GM12864 (cell line): ENCODE measurements at regions not wholly inside any gene's neighbourhood (a gene's known extent, or its start where the extent isn't known, plus 50 kb on each side); places are given as distances from the start of the nearest gene placed in this dataset.

Experiments
- DNase-seq: peaks from one replicate; pipeline ENCODE4 v3.0.0-alpha.2; 2011; ENCODE audit warnings: low read depth
- H3K4me3 ChIP-seq: 2 replicates; pipeline ENCODE4 v1.5.1; 2011; ENCODE audit warnings: mild to moderate bottlenecking, low read depth, low read length, control low read depth
- TF ChIP-seq, protein P1 (sequence below): IDR thresholded peaks from 2 replicates; pipeline ENCODE4 v1.5.1; 2011; ENCODE audit warnings: low read depth, mild to moderate bottlenecking, moderate library complexity, low read length, control low read depth, inconsistent platforms; ENCODE audit errors: missing control alignments

GRCh38 chr2:226114436-226114835 lies 685.2 kb downstream of the IRS1 start:
- DNase-seq, result no peak
- no peak overlapping the region for H3K4me3 ChIP-seq
- TF ChIP-seq, protein P1, sequence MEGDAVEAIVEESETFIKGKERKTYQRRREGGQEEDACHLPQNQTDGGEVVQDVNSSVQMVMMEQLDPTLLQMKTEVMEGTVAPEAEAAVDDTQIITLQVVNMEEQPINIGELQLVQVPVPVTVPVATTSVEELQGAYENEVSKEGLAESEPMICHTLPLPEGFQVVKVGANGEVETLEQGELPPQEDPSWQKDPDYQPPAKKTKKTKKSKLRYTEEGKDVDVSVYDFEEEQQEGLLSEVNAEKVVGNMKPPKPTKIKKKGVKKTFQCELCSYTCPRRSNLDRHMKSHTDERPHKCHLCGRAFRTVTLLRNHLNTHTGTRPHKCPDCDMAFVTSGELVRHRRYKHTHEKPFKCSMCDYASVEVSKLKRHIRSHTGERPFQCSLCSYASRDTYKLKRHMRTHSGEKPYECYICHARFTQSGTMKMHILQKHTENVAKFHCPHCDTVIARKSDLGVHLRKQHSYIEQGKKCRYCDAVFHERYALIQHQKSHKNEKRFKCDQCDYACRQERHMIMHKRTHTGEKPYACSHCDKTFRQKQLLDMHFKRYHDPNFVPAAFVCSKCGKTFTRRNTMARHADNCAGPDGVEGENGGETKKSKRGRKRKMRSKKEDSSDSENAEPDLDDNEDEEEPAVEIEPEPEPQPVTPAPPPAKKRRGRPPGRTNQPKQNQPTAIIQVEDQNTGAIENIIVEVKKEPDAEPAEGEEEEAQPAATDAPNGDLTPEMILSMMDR, result no peak

DNA sequence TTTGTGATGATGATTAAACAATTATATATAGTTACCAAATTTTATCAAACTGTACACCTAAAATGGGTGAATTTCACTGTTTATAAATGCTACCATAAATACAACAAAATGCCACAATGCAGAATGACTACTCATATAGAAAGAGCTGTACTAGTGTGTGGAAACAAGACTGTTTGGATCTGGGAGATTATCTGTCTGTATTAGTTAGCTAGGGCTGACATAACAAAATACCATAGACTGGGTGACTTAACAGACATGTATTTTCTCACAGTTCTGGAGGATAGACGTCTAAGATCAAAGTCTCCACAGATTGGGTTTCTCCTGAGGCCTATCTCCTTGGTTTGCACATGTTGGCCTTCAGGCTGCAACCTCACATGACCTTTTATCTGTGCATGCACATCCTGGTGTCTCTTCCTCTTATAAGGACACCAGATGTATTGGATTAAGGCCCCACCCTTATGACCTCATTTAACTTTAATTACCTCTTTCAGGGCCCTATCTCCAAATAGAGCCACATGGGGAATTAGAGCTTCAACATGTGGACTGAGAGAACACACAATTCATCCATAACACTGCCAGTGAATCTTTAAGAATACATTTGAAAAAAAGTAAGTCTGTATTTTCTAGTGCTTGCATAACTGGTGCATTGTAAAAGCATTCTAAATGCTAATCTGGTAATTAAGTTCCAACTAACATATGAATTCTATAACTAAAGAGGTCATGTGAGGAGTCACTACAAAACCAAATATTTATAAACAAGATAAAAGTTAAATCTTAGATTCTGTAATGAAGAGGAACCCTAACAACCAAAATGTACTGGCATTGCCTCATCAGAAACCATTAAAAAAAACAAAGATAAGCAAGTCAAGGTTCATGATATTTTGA lies 699.6 kb downstream of the NYAP2 start:
- no peak for DNase-seq
- no peak overlapping the region for H3K4me3 ChIP-seq
- TF ChIP-seq, protein P1, result no peak

GRCh38 chr2:226095058-226095457 lies 695.5 kb downstream of the NYAP2 start:
- H3K4me3 ChIP-seq, result no peak overlapping the region
- no peak for DNase-seq
- TF ChIP-seq, protein P1, result no peak

DNA sequence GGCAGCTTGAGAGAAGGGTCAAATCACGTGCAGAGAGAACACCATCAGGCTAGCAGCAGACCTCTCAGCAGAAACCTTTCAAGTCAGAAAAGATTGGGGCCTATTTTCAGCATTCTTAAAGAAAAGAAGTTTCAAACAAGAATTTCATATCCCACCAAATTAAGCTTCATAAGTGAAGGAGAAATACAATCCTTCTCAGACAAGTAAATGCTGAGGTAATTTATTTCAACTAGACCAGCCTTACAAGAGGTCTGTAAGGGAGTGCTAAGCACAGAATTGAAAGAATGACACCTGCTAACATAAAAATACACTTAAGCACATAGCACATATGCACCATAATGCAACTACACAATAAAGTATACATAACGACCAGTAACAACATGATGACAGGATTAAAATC lies 693.9 kb downstream of the NYAP2 start:
- TF ChIP-seq, protein P1, result no peak
- H3K4me3 ChIP-seq, result no peak overlapping the region
- DNase-seq, result no peak

GRCh38 chr2:226088366-226088674 lies 688.8 kb downstream of the NYAP2 start:
- TF ChIP-seq, protein P1, result no peak
- DNase-seq, result no peak
- H3K4me3 ChIP-seq, result no peak overlapping the region

DNA sequence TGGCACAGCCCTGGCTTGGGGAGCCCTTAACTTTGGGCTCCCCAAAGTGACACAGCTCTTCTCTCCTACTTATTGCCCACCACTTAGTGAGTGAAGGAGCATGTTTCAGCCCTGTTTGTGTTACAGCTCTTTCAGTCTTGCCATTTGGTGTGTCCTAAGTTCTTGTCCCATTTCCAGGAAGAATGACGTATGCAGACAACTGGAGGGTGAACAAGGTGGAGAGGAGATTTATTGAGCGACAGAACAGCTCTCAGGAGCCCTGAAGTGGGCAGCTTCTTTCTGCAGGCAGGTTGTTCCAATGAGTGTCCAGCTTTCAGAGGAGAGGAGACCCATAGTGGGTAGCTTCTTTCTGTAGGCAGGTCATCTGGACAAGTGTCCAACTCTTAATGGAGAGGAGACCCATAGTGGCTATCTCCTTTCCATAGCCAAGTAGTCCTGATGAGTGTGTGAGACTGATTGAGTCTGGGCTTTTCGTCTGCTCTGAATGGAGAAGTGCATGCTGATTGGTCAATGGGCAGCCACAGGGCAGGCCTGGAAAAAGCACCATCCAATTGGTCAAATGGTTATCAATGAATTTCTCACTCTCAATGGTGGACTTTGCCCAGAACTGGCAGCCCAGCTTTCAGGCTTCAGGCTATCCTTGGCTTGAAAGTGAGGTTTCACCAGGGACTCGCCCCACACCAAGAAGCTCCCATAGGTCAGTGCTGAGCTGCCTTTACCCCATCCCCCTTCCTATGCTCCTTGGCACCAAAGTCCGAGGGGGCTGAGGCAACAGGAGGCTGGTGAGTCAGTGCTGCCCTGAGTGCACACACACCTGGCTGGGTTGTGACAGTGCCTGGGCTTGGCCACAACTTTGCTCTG lies 688.2 kb downstream of the NYAP2 start:
- TF ChIP-seq, protein P1, result no peak
- no peak for DNase-seq
- no peak overlapping the region for H3K4me3 ChIP-seq
